A204.1 (cell line): ENCODE measurements at regions not wholly inside any gene's neighbourhood (a gene's known extent, or its start where the extent isn't known, plus 50 kb on each side); places are given as distances from the start of the nearest gene placed in this dataset.
"Not testable (repeated sequence)": the region's sequence is repeated elsewhere in the genome, so short reads cannot be mapped to it uniquely, and the experiment has no call there.

Experiments used
- FAIRE-seq: peaks from 2 replicates; lab custom pipeline; 2012; peaks lifted over from hg19 to GRCh38; lab: Jason Lieb, UNC

- no peak for FAIRE-seq
Observed at GRCh38 chr9:95729669-95730368, 145.7 kb upstream of the ERCC6L2 start.

- no peak for FAIRE-seq
Observed at GRCh38 chr9:95729046-95729445, 146.4 kb upstream of the ERCC6L2 start.

- peak; percentile 3 for FAIRE-seq
Observed at GRCh38 chr9:95727947-95728520, 147.5 kb upstream of the ERCC6L2 start.

DNA sequence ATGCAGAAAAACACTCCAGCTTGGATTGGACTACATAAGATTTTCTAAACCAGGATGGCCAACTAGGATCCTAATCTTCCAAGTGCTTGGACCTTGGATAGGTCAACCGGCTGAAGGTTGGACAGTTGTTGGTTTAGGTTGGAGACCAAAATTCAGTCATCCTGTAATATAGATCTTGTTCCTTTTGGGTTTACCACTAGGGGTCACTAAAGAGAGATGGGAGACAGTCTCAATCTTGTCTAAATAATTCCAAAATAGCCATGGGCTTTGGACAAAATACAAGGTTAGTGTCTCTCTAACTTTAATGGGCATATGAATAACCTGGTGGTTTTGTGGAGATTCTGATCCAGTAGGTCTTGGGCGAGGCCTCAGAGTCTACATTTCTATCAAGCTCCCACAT, 148.7 kb upstream of the ERCC6L2 start:
- FAIRE-seq: peak; percentile 80

GRCh38 chr9:95725045-95725444, 150.4 kb upstream of the ERCC6L2 start:
- FAIRE-seq: no peak

DNA sequence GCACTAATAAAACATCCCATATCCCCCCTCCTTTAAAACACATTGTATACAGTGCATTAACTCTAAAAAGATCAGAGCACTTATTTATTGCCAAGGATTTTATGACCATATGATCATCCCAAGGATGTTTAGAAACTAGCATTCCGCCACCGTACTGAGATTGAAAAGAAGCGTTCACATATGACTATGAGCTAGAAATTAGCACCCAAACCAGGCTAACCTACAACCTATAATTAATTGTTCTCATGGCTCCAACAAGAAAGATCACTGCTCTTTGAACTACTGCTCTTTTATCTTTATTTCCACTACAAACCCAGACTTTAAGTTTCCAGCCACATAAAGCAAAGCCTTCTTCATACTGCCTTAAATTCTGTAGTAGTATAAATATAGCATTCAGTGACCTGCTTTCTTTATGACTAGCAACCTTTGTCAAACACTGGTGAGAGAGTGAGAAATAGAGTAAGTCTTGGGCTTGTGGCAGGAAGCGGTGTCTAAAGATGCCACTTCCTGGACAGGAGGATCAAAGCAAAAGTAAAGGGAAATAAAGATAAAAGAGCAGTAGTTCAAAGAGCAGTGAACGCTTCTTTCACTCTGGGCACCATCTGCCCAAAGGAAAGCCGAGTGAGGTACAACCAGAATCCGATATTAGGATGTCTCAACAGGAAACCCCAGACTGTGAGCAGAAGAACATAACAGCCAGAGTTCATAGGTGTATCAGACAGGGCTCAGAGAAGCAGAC, 151.1 kb upstream of the ERCC6L2 start:
- FAIRE-seq: no peak

DNA sequence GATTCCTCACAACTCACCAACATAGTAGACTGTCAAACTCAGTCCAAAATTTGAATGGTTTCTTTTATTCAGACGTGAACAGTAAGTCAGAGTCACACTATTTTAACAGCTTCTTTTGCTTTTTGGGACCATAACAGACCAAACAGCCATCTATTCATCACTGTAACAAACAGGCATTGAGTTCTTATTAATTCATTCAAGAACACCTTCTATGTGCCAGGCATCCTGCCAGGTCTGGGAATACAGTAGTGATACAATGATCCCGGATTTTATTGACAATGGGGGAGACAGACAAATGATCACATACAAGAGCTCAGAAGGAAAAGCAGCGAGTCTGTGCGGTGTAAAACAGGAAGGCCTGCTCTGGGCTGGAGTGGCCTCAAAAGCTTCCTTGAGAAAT, 153.3 kb upstream of the ERCC6L2 start:
- FAIRE-seq: no peak

GRCh38 chr9:95721061-95721531, 154.4 kb upstream of the ERCC6L2 start:
- FAIRE-seq: no peak

- FAIRE-seq: no peak
Observed at GRCh38 chr9:95720496-95720895, 155.0 kb upstream of the ERCC6L2 start.

- FAIRE-seq: no peak
Observed at GRCh38 chr9:95719354-95719753, 156.1 kb upstream of the ERCC6L2 start.

DNA sequence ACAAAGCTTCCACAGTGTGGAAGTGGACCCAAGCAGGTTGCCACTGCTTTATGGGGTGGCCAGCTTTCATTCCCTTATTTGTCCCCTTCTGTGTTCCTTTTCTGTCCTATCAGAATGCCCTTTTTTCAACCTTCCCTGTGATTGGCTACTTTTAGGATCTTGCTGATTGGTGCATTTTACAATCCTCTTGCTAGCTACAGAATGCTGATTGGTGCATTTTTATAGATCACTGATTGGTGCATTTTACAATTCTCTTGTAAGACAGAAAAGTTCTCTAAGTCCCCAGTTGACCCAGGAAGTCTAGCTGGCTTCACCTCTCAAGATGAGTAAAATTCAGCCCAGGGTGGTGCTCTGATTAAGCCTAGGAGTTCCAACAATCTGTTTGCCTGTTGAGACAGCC, 157.2 kb upstream of the ERCC6L2 start:
- FAIRE-seq: no peak

DNA sequence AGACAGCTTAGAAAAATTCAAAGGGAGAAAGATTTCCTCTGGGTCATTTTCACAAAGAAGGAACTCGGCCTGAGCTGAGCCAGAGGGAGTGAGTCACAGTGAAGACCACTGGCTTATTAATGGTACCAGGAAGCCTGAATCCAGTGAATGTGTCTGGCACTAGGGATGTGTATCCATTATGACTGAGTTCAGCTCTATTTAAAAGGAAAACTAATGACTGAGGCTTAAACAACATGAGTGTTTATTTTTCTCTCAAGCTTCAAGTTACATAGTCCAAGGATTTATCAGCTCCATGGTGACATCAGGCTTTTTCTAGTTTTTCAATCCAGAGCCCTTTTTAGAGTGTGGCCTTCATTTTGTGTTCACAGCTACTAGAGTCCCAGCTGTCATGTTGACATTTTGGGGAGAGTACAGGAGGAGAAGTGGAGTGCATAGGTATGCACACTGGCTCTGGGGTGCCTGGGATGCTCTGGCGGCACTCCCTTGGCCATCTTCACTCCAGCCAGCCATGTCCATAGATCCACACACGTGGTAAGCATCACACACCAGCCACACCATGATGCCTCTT, 159.5 kb upstream of the ERCC6L2 start:
- FAIRE-seq: no peak

- FAIRE-seq: no peak
Observed at GRCh38 chr9:95710446-95710845, 165.0 kb upstream of the ERCC6L2 start.

- no peak for FAIRE-seq
Observed at GRCh38 chr9:95696701-95697100, 178.8 kb upstream of the ERCC6L2 start.

GRCh38 chr9:95691435-95691834, 174.7 kb upstream of the PTCH1 start:
- FAIRE-seq: no peak

- no peak for FAIRE-seq
Observed at GRCh38 chr9:95689669-95690068, 172.9 kb upstream of the PTCH1 start.

DNA sequence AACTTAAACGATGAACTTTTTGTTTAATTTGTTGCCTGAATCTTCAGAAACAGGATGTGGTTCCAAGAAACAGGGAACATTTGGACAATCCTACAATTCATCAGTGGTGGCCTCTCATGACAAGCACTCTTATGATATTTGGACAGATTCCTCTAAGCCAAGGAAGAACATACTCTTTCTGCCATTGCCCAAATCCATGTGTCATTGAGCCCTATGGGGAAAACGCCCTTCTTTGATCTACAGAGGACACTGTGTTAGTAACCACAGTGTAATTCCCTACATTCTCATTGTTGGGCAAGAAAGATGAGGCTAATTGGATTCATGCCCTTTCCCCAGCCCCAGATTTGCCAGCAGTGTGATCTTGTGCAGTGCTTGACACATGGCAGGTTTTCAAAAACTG, 167.7 kb upstream of the PTCH1 start:
- no peak for FAIRE-seq

GRCh38 chr9:95680306-95680705, 163.5 kb upstream of the PTCH1 start:
- not testable (repeated sequence) for FAIRE-seq

DNA sequence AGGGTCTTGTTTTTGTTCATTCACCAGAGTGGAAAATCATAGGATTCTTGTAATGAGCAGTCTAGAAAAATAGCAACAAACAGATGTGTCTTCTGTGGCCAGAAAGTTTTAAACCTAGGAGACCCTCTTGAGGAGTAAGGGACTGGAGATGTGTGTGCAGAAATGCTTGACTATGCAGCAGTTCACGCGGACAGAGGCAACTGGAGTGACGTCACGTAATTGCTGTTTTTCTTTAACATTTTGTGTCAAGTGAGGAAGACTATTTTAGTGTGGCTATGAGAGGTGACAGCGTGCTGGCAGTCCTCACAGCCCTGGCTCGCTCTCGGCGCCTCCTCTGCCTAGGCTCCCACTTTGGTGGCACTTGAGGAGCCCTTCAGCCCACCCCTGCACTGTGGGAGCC, 163.1 kb upstream of the PTCH1 start:
- no peak for FAIRE-seq

DNA sequence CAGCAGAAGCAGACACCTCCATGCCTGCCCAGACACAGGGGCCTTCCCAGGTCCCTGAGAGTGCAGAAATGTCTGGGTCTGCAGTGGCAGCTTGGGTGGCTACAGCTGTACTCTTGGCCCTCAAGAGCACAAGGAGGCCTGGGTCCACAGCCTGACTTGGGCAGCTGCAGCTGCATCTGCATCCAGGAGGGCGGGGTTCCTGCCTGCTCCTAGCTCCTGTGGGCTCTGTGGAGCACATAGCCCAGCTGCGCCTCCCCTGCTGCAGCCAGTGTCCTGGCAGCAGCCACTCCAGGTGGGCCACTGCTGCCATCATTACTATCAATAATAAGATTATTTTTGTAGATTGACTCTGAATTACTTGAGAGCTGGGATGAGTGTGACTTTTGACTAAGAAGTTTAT, 162.0 kb upstream of the PTCH1 start:
- no peak for FAIRE-seq

- no peak for FAIRE-seq
Observed at GRCh38 chr9:95670122-95670521, 153.4 kb upstream of the PTCH1 start.

DNA sequence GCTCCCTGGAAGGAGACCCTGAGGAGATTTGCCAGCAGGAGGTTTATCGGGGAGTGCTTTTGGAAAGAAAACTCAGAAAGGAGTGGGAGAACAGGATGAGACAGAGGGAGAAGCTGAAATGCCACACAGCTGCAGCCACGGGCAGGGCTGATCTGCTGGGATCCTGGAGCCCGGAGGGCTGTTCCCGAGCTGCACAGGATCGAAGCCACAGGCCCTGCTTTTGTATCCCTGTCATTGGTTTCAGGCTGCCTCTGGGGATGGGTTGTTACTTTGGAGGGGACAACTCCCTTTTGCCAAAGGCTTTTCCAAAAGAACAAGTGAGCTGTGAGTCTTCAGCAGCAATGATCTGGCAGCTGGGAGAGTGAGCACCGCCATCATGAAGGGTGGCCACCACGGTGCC, 152.5 kb upstream of the PTCH1 start:
- no peak for FAIRE-seq

GRCh38 chr9:95667789-95668188, 151.0 kb upstream of the PTCH1 start:
- no peak for FAIRE-seq
